Brain microvascular endothelial cell (primary cell): ENCODE measurements at regions not wholly inside any gene's neighbourhood (a gene's known extent, or its start where the extent isn't known, plus 50 kb on each side); places are given as distances from the start of the nearest gene placed in this dataset.

Source experiments
- DNase-seq: peaks from one replicate; pipeline ENCODE4 v3.0.0-alpha.2; 2020
- H3K27ac ChIP-seq: fragments of 250-450 bp; sonication (Bioruptor Pico); 2 replicates; pipeline ENCODE4 v1.5.1; 2020; ENCODE audit warnings: mild to moderate bottlenecking, moderate library complexity
- H3K27me3 ChIP-seq: fragments of 250-450 bp; sonication (Bioruptor Pico); replicated peaks from 2 replicates; pipeline ENCODE4 v1.5.1; 2020; ENCODE audit warnings: mild to moderate bottlenecking
- H3K36me3 ChIP-seq: fragments of 250-450 bp; sonication (Bioruptor Pico); replicated peaks from 2 replicates; pipeline ENCODE4 v1.5.1; 2020; ENCODE audit warnings: mild to moderate bottlenecking
- H3K4me3 ChIP-seq: 2 replicates; pipeline ENCODE4 v1.5.1; 2011; ENCODE audit warnings: low read depth, mild to moderate bottlenecking, control low read depth, low read length, moderate library complexity
- in situ Hi-C: cut with HindIII; loops from 2 replicates; pipeline ENCODE4 v1.10.0; 2017; ENCODE audit warnings: low sequenced_read_pairs, low pct_ligation_motif_present
- TF ChIP-seq, protein P1 (sequence below): IDR thresholded peaks from 2 replicates; pipeline ENCODE4 v1.5.1; 2011; ENCODE audit warnings: low read depth, mild to moderate bottlenecking, moderate library complexity, low read length, control low read depth, inconsistent platforms; ENCODE audit errors: missing control alignments

DNA sequence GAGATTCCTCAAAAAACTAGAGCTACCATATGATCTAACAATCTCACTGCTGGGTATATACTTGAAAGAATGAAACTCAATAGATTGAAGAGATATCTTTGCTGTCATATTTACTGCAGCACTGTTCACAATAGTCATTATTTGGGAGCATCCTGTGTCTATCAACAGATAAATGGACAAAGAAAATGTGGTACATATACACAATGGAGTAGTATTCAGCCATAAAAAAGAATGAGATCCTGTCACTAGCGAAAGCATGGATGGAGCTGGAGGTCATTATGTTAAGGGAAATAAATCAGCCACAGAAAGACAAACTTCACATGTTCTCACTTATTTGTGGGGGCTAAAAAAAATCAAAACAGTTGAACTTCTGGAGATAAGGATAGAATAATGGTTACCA lies 505.7 kb upstream of the ARRDC3 start:
- Histone ChIP-seq H3K4me3 (no peak overlapping the region), H3K27ac (no peak overlapping the region), H3K36me3 (no peaks in the 10 kb centered on the region), H3K27me3 (no peaks in the 10 kb centered on the region)
- TF ChIP-seq, protein P1, sequence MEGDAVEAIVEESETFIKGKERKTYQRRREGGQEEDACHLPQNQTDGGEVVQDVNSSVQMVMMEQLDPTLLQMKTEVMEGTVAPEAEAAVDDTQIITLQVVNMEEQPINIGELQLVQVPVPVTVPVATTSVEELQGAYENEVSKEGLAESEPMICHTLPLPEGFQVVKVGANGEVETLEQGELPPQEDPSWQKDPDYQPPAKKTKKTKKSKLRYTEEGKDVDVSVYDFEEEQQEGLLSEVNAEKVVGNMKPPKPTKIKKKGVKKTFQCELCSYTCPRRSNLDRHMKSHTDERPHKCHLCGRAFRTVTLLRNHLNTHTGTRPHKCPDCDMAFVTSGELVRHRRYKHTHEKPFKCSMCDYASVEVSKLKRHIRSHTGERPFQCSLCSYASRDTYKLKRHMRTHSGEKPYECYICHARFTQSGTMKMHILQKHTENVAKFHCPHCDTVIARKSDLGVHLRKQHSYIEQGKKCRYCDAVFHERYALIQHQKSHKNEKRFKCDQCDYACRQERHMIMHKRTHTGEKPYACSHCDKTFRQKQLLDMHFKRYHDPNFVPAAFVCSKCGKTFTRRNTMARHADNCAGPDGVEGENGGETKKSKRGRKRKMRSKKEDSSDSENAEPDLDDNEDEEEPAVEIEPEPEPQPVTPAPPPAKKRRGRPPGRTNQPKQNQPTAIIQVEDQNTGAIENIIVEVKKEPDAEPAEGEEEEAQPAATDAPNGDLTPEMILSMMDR, result no peak
- DNase-seq, result no peak
- in situ Hi-C loops, result no loop called here

DNA sequence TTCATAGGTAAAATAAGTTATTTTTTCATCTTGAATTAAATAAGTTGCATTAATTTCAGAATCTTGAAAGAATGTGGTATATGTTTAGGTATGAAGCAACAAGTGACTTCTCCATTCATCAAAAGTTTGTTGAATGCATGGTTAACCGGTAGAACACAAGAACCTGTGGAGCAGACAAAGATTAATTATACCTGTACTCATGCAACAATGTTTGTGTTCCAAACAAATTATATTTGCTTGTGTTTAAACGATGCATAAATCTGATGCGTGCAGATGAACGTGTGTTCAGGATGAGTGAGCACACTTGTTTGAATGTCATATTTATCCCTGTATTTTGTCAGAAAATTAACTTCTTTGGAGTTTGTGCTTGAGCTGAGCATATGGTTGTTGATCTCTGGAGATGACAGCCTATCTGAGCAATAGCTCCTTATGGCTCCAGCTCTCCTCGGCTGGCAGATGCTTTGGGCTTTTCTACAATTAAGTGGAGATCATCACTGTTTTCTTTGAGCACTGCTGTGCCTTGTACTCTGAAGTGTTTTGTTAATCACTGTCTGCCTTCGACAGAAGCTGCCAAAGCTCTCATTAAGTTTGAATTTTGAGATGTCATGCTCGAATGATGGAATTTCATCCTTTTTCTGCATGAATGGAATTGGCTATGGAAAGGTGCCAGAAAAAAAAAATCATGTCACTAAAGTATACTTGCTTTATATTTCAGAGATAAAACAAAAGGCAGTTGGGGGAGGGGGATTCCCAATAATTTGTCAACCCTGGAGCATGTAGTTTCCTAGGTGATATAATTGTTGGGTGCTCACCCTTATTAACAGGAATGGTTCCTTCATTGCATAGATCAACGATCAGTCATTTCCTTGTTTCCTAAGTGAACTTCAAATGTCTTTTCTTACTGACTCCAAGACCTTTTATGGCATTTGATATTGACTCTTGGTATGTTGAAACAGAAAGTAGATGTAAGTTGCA lies 502.5 kb upstream of the ARRDC3 start:
- no peaks in the 10 kb centered on the region for H3K27me3 ChIP-seq
- TF ChIP-seq, protein P1, result no peak
- in situ Hi-C loops, result no loop called here
- DNase-seq, result peak; percentile 1
- H3K4me3 ChIP-seq, result no peak overlapping the region
- no peaks in the 10 kb centered on the region for H3K36me3 ChIP-seq
- no peak overlapping the region for H3K27ac ChIP-seq

DNA sequence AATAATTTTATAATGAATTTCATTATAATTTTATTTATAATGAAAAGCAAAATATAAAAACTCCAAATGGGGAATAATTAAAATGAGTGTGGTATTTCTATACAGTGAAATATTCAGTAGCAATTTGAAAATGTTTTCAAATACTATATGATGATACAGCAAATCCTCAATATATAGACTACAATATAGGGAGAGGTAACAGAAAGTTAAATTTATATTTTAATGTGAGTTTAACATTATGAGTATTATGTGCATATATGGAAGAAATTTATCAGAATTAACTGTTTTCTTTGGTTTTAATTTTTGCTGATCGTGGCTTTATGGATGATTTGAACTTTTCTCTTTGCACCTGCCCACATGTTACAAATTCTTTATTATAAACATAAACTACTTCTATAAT lies 500.9 kb upstream of the ARRDC3 start:
- in situ Hi-C loops, result no loop called here
- Histone ChIP-seq H3K36me3 (no peaks in the 10 kb centered on the region), H3K4me3 (no peak overlapping the region), H3K27ac (no peak overlapping the region), H3K27me3 (no peaks in the 10 kb centered on the region)
- no peak for DNase-seq
- TF ChIP-seq, protein P1, result no peak

DNA sequence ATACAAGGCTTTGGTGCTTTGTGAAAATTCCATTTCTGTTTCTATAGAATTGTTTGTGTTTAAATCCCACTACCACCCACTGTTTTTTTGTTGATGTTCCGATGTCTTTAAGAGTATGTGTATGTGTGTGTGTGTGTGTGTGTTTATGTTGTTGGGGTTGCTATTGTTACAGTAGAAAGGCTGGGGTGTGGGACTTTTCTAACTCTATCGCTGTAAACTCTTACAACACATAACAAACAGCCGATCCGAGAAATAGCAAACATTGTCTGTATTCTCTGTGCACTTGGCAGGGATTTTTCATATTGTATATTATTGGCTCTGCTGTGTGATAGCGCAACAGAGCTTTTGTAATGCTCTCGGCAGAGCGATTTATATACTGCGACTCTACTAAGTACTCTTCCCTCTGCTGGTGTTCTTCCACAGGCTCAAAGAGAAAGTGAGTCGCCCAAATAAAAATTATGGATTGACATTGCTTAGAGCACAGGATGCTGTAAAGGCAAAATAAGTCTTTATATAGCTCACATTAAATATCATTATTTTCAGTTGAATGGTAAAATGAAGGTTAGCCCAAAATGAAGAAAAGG lies 492.2 kb upstream of the ARRDC3 start:
- no peak overlapping the region for H3K4me3 ChIP-seq
- H3K36me3 ChIP-seq, result no peaks in the 10 kb centered on the region
- H3K27ac ChIP-seq, result no peak overlapping the region
- DNase-seq, result peak; percentile 21
- no peaks in the 10 kb centered on the region for H3K27me3 ChIP-seq
- in situ Hi-C loops, result no loop called here
- TF ChIP-seq, protein P1, result no peak

DNA sequence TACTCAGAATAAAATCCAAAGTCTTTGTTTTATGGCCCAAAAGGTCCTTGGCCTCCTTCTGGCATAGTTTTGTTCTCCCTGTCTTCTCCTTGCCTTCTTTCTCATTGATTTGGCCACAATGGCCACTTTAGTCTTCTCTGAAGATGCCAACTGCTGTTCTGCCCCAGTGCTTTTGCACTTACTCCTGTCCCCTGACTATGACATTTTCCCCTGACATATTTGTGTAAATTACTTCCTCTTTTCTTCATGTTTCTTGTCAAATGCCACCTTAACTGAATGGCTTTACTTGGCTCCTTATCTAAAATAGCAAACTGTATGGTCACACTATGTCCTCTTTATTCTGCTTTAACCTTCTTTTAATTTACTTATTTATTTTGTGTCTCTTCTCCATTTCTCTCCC lies 484.7 kb upstream of the ARRDC3 start:
- TF ChIP-seq, protein P1, result no peak
- in situ Hi-C loops, result no loop called here
- H3K27ac ChIP-seq, result no peak overlapping the region
- no peaks in the 10 kb centered on the region for H3K36me3 ChIP-seq
- no peaks in the 10 kb centered on the region for H3K27me3 ChIP-seq
- no peak for DNase-seq
- no peak overlapping the region for H3K4me3 ChIP-seq
